ENCODE measurements at regions not wholly inside any gene's neighbourhood (a gene's known extent, or its start where the extent isn't known, plus 50 kb on each side); places are given as distances from the start of the nearest gene placed in this dataset.

GRCh38 chr10:1882180-1882579 is 144.9 kb upstream of the ADARB2 start:
- H3K27ac ChIP-seq (ENCODE audit: low read length): no peak overlapping the region
- no peak overlapping the region for H2AFZ ChIP-seq (ENCODE audit: low read length)
- no peak overlapping the region for H3K4me3 ChIP-seq (ENCODE audit: low read length)
- POLR2A ChIA-PET (ENCODE audit: unreplicated experiment): no interaction called here
- CTCF ChIA-PET: no interaction called here
- H3K36me3 ChIP-seq (ENCODE audit: low read depth, low read length): no peaks in the 10 kb centered on the region
- no peaks in the 10 kb centered on the region for H3F3A ChIP-seq (ENCODE audit: low read length, unreplicated experiment)
- no peaks in the 10 kb centered on the region for H3K27me3 ChIP-seq (ENCODE audit: low read length)
- no peaks in the 10 kb centered on the region for H3K9me3 ChIP-seq (ENCODE audit: low read length)
- no peak for TF ChIP-seq CTCF (conservative IDR thresholded peaks at IDR 0.05; ENCODE audit: low read depth, low read length)
- TF ChIP-seq EZH2 (IDR thresholded peaks at IDR 0.05; ENCODE audit: low read length, unreplicated experiment): no peak
- no peak for TF ChIP-seq EZH2phosphoT487 (IDR thresholded peaks at IDR 0.05; ENCODE audit: borderline replicate concordance, low read length)
- ATAC-seq (no peak), DNase-seq (no peak)
- no TSS peak for BruUV-seq (replicated peaks)
- H3K4me1 ChIP-seq (ENCODE audit: insufficient read depth, low read length): no peaks in the 10 kb centered on the region
- H3K9me2 ChIP-seq (replicated peaks; ENCODE audit: low read length): no peaks in the 10 kb centered on the region
- no peaks in the 10 kb centered on the region for H4K20me1 ChIP-seq (ENCODE audit: low read length)
- H3K4me2 ChIP-seq (ENCODE audit: low read length): no peak overlapping the region
- intact Hi-C loops (cut with micrococcal nuclease): no loop called here
- no peaks in the 10 kb centered on the region for H3K79me2 ChIP-seq (ENCODE audit: low read length)
- H3K9ac ChIP-seq (ENCODE audit: low read length): no peak overlapping the region

GRCh38 chr10:1881636-1882035 is 144.3 kb upstream of the ADARB2 start:
- Histone ChIP-seq H3K4me1 (ENCODE audit: insufficient read depth, low read length) (no peaks in the 10 kb centered on the region), H3K4me3 (ENCODE audit: low read length) (no peak overlapping the region), H3K9ac (ENCODE audit: low read length) (no peak overlapping the region), H3K9me3 (ENCODE audit: low read length) (no peaks in the 10 kb centered on the region), H3K36me3 (ENCODE audit: low read depth, low read length) (no peaks in the 10 kb centered on the region), H4K20me1 (ENCODE audit: low read length) (no peaks in the 10 kb centered on the region), H3K9me2 (replicated peaks; ENCODE audit: low read length) (no peaks in the 10 kb centered on the region), H3K27me3 (ENCODE audit: low read length) (no peaks in the 10 kb centered on the region), H3F3A (ENCODE audit: low read length, unreplicated experiment) (no peaks in the 10 kb centered on the region), H2AFZ (ENCODE audit: low read length) (no peak overlapping the region), H3K27ac (ENCODE audit: low read length) (no peak overlapping the region), H3K4me2 (ENCODE audit: low read length) (no peak overlapping the region), H3K79me2 (ENCODE audit: low read length) (no peaks in the 10 kb centered on the region)
- no peak for DNase-seq
- POLR2A ChIA-PET (ENCODE audit: unreplicated experiment): no interaction called here
- TF ChIP-seq CTCF (conservative IDR thresholded peaks at IDR 0.05; ENCODE audit: low read depth, low read length) (no peak), EZH2 (IDR thresholded peaks at IDR 0.05; ENCODE audit: low read length, unreplicated experiment) (no peak), EZH2phosphoT487 (IDR thresholded peaks at IDR 0.05; ENCODE audit: borderline replicate concordance, low read length) (no peak)
- intact Hi-C loops (cut with micrococcal nuclease): no loop called here
- BruUV-seq (replicated peaks): no TSS peak
- CTCF ChIA-PET: no interaction called here
- no peak for ATAC-seq

GRCh38 chr10:1874533-1874932 is 137.2 kb upstream of the ADARB2 start:
- H3F3A ChIP-seq (ENCODE audit: low read length, unreplicated experiment): no peaks in the 10 kb centered on the region
- intact Hi-C loops (cut with micrococcal nuclease): no loop called here
- H3K27me3 ChIP-seq (ENCODE audit: low read length): no peaks in the 10 kb centered on the region
- H2AFZ ChIP-seq (ENCODE audit: low read length): no peak overlapping the region
- ChIA-PET CTCF (no interaction called here), POLR2A (ENCODE audit: unreplicated experiment) (no interaction called here)
- TF ChIP-seq EZH2phosphoT487 (IDR thresholded peaks at IDR 0.05; ENCODE audit: borderline replicate concordance, low read length): no peak
- DNase-seq (no peak), ATAC-seq (no peak)
- H3K9me3 ChIP-seq (ENCODE audit: low read length): no peaks in the 10 kb centered on the region
- no peak overlapping the region for H3K27ac ChIP-seq (ENCODE audit: low read length)
- no peaks in the 10 kb centered on the region for H3K36me3 ChIP-seq (ENCODE audit: low read depth, low read length)
- no peak overlapping the region for H3K4me3 ChIP-seq (ENCODE audit: low read length)
- no peaks in the 10 kb centered on the region for H3K4me1 ChIP-seq (ENCODE audit: insufficient read depth, low read length)
- H4K20me1 ChIP-seq (ENCODE audit: low read length): no peaks in the 10 kb centered on the region
- H3K9me2 ChIP-seq (replicated peaks; ENCODE audit: low read length): no peaks in the 10 kb centered on the region
- no peak overlapping the region for H3K4me2 ChIP-seq (ENCODE audit: low read length)
- no peak overlapping the region for H3K9ac ChIP-seq (ENCODE audit: low read length)
- no TSS peak for BruUV-seq (replicated peaks)
- no peaks in the 10 kb centered on the region for H3K79me2 ChIP-seq (ENCODE audit: low read length)

Data from PC-3 (cell line).